HEK293 (cell line): ENCODE measurements at regions not wholly inside any gene's neighbourhood (a gene's known extent, or its start where the extent isn't known, plus 50 kb on each side); places are given as distances from the start of the nearest gene placed in this dataset.
A peak's percentile ranks its signal among the peaks of the same experiment; 100 is the strongest.

Source experiments
- CTCF ChIA-PET: fragments of 350-600 bp; formaldehyde crosslinking; extraction: SDS; loops from one replicate; lab custom pipeline; 2021; ENCODE audit warnings: antibody characterized with exemption; lab: Yijun Ruan, JAX
- POLR2A ChIA-PET: fragments of 300-600 bp; formaldehyde crosslinking; extraction: SDS; loops from one replicate; lab custom pipeline; 2020; ENCODE audit warnings: antibody characterized with exemption, inconsistent platforms; lab: Yijun Ruan, JAX
- H3K27ac ChIP-seq: fragments of 200-500 bp; sonication (Bioruptor generic); 2 replicates; pipeline ENCODE4 v1.5.1; 2014; ENCODE audit warnings: low read depth, low read length, control low read depth, inconsistent platforms; ENCODE audit errors: extremely low read depth
- H3K36me3 ChIP-seq, 2 experiments: fragments of 200-500 bp in 1 of 2; sonication (Bioruptor generic) in 1 of 2; 1 replicate in 1 of 2; 2 replicates in 1 of 2; pipeline ENCODE4 v1.5.1; 2014 to 2017; ENCODE audit warnings: inconsistent platforms in 2 of 2, low read length in 2 of 2; ENCODE audit not compliant: control insufficient read depth in 2 of 2, insufficient read depth in 1 of 2
- H3K4me1 ChIP-seq: fragments of 200-500 bp; sonication (Bioruptor generic); 2 replicates; pipeline ENCODE4 v1.5.1; 2014; ENCODE audit warnings: mild to moderate bottlenecking, low read length, inconsistent platforms; ENCODE audit not compliant: control insufficient read depth, insufficient read depth
- H3K4me3 ChIP-seq: 2 replicates; pipeline ENCODE4 v1.5.1; 2011; ENCODE audit warnings: low read depth, mild to moderate bottlenecking, control low read depth, low read length, moderate library complexity
- H3K9me3 ChIP-seq: fragments of 200-500 bp; sonication (Bioruptor generic); 2 replicates; pipeline ENCODE4 v1.5.1; 2014; ENCODE audit warnings: low read depth, low read length, inconsistent platforms; ENCODE audit not compliant: control insufficient read depth, insufficient read depth
- GLI2 ChIP-seq: fragments of 450-650 bp; formaldehyde crosslinking; IDR thresholded peaks from 2 replicates; pipeline ENCODE4; 2017; ENCODE audit warnings: missing biosample characterization, missing genetic modification characterization, low read depth, borderline replicate concordance
- SALL2 ChIP-seq: fragments of 450-650 bp; formaldehyde crosslinking; IDR thresholded peaks from 2 replicates; pipeline ENCODE4 v1.5.0; 2017; ENCODE audit warnings: missing biosample characterization, mild to moderate bottlenecking, missing genetic modification characterization, borderline replicate concordance
- ZFP37 ChIP-seq: fragments of 450-650 bp; formaldehyde crosslinking; IDR thresholded peaks from 2 replicates; pipeline ENCODE4 v1.5.1; 2016; ENCODE audit warnings: missing biosample characterization, missing genetic modification characterization
- ZNF211 ChIP-seq: fragments of 450-650 bp; formaldehyde crosslinking; IDR thresholded peaks from 2 replicates; pipeline ENCODE4 v1.5.1; 2016; ENCODE audit warnings: low read depth, missing biosample characterization, missing genetic modification characterization
- ZNF221 ChIP-seq: fragments of 450-650 bp; formaldehyde crosslinking; IDR thresholded peaks from 2 replicates; pipeline ENCODE4 v1.5.1; 2017; ENCODE audit warnings: missing biosample characterization, missing genetic modification characterization, borderline replicate concordance
- ZNF223 ChIP-seq: fragments of 450-650 bp; formaldehyde crosslinking; IDR thresholded peaks from 2 replicates; pipeline ENCODE4 v1.5.1; 2016; ENCODE audit warnings: missing biosample characterization, missing genetic modification characterization
- ZNF529 ChIP-seq: fragments of 450-650 bp; formaldehyde crosslinking; IDR thresholded peaks from 2 replicates; pipeline ENCODE4 v1.5.1; 2017; ENCODE audit warnings: missing genetic modification characterization, missing biosample characterization; ENCODE audit not compliant: insufficient replicate concordance
- ZNF560 ChIP-seq: fragments of 450-650 bp; formaldehyde crosslinking; IDR thresholded peaks from 2 replicates; pipeline ENCODE4 v1.5.1; 2017; ENCODE audit warnings: missing biosample characterization, missing genetic modification characterization, borderline replicate concordance
- ZNF629 ChIP-seq: fragments of 450-650 bp; formaldehyde crosslinking; IDR thresholded peaks from 2 replicates; pipeline ENCODE4 v1.5.1; 2017; ENCODE audit warnings: missing biosample characterization, missing genetic modification characterization
- ZNF654 ChIP-seq: fragments of 450-650 bp; formaldehyde crosslinking; IDR thresholded peaks from 2 replicates; pipeline ENCODE4 v1.5.1; 2016; ENCODE audit warnings: low read depth, missing biosample characterization, missing genetic modification characterization
- ZNF792 ChIP-seq: fragments of 450-650 bp; formaldehyde crosslinking; IDR thresholded peaks from 2 replicates; pipeline ENCODE4 v1.5.1; 2016; ENCODE audit warnings: missing biosample characterization, missing genetic modification characterization
- TF ChIP-seq, protein P1 (sequence below): fragments of 450-650 bp; formaldehyde crosslinking; IDR thresholded peaks from 2 replicates; pipeline ENCODE4 v1.5.1; 2016; ENCODE audit warnings: missing biosample characterization, missing genetic modification characterization
- TF ChIP-seq, protein P2 (sequence below): fragments of 450-650 bp; formaldehyde crosslinking; IDR thresholded peaks from 2 replicates; pipeline ENCODE4 v1.5.1; 2016; ENCODE audit warnings: missing biosample characterization, missing genetic modification characterization
- TF ChIP-seq, protein P3 (sequence below): fragments of 450-650 bp; formaldehyde crosslinking; IDR thresholded peaks from 2 replicates; pipeline ENCODE4 v1.5.1; 2016; ENCODE audit warnings: missing biosample characterization, missing genetic modification characterization, borderline replicate concordance
- TF ChIP-seq, protein P4 (sequence below): fragments of 450-650 bp; formaldehyde crosslinking; IDR thresholded peaks from 2 replicates; pipeline ENCODE4; 2016; ENCODE audit warnings: missing biosample characterization, missing genetic modification characterization
- TF ChIP-seq, protein P5 (sequence below): fragments of 450-650 bp; formaldehyde crosslinking; IDR thresholded peaks from 2 replicates; pipeline ENCODE4 v1.5.1; 2017; ENCODE audit warnings: missing biosample characterization, missing genetic modification characterization
- TF ChIP-seq, protein P6 (sequence below): fragments of 450-650 bp; formaldehyde crosslinking; IDR thresholded peaks from 2 replicates; pipeline ENCODE4 v1.5.1; 2016; ENCODE audit warnings: missing biosample characterization, missing genetic modification characterization

DNA sequence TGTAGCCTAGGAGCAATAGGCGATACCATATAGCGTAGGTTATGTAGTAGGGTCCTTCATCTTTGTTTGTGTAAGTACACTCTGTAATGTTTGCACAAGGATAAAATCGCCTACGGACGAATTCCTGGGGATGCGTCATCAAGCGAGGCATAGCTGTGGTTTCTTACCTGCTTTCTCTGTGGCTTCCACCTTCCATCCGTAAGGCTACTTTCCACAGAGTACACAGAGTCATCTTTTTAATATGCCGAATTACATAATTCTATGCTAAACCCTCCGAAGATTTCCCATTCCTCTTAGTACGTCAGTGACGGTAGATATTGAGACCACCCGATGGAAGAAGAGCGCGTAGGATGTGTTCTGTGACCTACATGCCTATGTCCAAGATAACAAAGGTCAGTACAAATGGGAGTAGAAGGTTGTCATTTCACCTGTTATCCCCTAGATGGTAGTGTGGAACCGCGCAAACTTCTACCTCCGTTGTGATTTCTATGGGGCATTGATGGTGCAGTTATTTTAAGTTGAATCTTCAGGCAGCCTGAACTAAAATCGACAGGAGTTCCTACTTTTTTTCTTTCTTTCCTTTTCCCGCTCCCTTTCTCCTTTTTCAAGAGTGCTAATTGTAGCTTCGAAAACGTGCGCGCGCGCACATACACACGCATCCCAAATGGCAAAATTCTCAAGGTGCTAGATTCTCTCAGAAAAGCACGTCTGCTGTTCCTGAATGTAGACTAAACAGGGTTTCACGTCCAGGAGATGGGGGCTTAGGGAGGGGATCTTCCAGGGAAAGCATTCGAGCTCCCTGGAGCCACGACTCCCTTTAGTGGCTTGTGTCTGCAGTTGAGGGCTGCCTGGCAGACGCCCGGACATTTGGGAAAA, 111.7 kb upstream of the MBL2 start (continued):
- peak; percentile 93 for TF ChIP-seq ZNF654 (tag by site-specific recombination)
- no peak for TF ChIP-seq ZNF792 (tag by site-specific recombination)
- TF ChIP-seq, protein P1, sequence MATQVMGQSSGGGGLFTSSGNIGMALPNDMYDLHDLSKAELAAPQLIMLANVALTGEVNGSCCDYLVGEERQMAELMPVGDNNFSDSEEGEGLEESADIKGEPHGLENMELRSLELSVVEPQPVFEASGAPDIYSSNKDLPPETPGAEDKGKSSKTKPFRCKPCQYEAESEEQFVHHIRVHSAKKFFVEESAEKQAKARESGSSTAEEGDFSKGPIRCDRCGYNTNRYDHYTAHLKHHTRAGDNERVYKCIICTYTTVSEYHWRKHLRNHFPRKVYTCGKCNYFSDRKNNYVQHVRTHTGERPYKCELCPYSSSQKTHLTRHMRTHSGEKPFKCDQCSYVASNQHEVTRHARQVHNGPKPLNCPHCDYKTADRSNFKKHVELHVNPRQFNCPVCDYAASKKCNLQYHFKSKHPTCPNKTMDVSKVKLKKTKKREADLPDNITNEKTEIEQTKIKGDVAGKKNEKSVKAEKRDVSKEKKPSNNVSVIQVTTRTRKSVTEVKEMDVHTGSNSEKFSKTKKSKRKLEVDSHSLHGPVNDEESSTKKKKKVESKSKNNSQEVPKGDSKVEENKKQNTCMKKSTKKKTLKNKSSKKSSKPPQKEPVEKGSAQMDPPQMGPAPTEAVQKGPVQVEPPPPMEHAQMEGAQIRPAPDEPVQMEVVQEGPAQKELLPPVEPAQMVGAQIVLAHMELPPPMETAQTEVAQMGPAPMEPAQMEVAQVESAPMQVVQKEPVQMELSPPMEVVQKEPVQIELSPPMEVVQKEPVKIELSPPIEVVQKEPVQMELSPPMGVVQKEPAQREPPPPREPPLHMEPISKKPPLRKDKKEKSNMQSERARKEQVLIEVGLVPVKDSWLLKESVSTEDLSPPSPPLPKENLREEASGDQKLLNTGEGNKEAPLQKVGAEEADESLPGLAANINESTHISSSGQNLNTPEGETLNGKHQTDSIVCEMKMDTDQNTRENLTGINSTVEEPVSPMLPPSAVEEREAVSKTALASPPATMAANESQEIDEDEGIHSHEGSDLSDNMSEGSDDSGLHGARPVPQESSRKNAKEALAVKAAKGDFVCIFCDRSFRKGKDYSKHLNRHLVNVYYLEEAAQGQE (tag by site-specific recombination), result no peak
- TF ChIP-seq, protein P2, sequence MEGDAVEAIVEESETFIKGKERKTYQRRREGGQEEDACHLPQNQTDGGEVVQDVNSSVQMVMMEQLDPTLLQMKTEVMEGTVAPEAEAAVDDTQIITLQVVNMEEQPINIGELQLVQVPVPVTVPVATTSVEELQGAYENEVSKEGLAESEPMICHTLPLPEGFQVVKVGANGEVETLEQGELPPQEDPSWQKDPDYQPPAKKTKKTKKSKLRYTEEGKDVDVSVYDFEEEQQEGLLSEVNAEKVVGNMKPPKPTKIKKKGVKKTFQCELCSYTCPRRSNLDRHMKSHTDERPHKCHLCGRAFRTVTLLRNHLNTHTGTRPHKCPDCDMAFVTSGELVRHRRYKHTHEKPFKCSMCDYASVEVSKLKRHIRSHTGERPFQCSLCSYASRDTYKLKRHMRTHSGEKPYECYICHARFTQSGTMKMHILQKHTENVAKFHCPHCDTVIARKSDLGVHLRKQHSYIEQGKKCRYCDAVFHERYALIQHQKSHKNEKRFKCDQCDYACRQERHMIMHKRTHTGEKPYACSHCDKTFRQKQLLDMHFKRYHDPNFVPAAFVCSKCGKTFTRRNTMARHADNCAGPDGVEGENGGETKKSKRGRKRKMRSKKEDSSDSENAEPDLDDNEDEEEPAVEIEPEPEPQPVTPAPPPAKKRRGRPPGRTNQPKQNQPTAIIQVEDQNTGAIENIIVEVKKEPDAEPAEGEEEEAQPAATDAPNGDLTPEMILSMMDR (tag by site-specific recombination), result peak; percentile 48; the same call in 1 of the 2 replicates
- TF ChIP-seq, protein P3, sequence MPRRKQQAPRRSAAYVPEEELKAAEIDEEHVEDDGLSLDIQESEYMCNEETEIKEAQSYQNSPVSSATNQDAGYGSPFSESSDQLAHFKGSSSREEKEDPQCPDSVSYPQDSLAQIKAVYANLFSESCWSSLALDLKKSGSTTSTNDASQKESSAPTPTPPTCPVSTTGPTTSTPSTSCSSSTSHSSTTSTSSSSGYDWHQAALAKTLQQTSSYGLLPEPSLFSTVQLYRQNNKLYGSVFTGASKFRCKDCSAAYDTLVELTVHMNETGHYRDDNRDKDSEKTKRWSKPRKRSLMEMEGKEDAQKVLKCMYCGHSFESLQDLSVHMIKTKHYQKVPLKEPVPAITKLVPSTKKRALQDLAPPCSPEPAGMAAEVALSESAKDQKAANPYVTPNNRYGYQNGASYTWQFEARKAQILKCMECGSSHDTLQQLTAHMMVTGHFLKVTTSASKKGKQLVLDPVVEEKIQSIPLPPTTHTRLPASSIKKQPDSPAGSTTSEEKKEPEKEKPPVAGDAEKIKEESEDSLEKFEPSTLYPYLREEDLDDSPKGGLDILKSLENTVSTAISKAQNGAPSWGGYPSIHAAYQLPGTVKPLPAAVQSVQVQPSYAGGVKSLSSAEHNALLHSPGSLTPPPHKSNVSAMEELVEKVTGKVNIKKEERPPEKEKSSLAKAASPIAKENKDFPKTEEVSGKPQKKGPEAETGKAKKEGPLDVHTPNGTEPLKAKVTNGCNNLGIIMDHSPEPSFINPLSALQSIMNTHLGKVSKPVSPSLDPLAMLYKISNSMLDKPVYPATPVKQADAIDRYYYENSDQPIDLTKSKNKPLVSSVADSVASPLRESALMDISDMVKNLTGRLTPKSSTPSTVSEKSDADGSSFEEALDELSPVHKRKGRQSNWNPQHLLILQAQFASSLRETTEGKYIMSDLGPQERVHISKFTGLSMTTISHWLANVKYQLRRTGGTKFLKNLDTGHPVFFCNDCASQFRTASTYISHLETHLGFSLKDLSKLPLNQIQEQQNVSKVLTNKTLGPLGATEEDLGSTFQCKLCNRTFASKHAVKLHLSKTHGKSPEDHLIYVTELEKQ (tag by site-specific recombination), result no peak
- no peak for TF ChIP-seq ZNF560
- TF ChIP-seq, all 188 proteins: peak for 9

DNA sequence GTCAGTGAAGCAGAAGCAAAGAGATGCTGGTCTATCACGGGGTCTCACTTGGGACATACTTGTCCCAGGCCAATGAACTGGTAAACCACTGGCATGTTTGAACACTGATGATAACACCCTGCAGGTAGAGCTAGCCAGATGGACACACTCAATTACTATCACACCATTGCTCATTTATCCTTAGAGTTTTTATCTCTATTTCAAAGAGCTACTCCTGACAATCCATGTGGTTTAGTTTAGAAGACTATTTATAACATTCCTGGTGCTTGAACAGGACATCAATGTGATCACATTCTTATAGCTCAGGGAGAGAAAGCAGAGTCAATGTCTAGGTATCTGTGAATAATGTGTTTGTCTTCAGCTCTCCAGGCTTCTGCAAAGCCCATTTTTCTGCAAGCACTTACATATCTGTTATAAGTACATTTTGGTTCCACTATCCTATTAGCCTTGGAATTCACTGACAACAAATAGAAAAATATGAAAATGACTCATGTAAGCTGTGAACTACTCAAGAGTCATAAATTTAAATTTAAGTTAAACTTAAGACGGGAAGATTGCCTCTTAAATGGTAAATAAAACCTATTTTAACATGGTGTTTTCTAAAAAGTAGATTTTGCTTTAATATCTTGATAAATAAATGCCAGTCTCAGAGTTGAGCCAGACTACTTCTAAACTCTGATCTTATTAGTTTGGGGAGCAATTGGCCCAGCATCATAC, 106.7 kb upstream of the MBL2 start:
- no peaks in the 10 kb centered on the region for H3K36me3 ChIP-seq
- H3K27ac ChIP-seq, result no peak overlapping the region
- no peak overlapping the region for H3K4me3 ChIP-seq
- no peak for TF ChIP-seq ZNF223
- no peak for TF ChIP-seq GLI2 (tag by site-specific recombination)
- no peak for TF ChIP-seq ZNF211 (tag by site-specific recombination)
- TF ChIP-seq, protein P4, sequence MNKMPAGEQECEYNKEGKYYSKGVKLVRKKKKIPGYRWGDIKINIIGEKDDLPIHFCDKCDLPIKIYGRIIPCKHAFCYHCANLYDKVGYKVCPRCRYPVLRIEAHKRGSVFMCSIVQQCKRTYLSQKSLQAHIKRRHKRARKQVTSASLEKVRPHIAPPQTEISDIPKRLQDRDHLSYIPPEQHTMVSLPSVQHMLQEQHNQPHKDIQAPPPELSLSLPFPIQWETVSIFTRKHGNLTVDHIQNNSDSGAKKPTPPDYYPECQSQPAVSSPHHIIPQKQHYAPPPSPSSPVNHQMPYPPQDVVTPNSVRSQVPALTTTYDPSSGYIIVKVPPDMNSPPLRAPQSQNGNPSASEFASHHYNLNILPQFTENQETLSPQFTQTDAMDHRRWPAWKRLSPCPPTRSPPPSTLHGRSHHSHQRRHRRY (tag by site-specific recombination), result no peak
- no peak for TF ChIP-seq ZNF629
- TF ChIP-seq, protein P5, sequence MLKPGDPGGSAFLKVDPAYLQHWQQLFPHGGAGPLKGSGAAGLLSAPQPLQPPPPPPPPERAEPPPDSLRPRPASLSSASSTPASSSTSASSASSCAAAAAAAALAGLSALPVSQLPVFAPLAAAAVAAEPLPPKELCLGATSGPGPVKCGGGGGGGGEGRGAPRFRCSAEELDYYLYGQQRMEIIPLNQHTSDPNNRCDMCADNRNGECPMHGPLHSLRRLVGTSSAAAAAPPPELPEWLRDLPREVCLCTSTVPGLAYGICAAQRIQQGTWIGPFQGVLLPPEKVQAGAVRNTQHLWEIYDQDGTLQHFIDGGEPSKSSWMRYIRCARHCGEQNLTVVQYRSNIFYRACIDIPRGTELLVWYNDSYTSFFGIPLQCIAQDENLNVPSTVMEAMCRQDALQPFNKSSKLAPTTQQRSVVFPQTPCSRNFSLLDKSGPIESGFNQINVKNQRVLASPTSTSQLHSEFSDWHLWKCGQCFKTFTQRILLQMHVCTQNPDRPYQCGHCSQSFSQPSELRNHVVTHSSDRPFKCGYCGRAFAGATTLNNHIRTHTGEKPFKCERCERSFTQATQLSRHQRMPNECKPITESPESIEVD (tag by site-specific recombination), result no peak
- TF ChIP-seq SALL2 (tag by site-specific recombination), result no peak
- no peak for TF ChIP-seq ZNF529 (tag by site-specific recombination)
- TF ChIP-seq, protein P6, sequence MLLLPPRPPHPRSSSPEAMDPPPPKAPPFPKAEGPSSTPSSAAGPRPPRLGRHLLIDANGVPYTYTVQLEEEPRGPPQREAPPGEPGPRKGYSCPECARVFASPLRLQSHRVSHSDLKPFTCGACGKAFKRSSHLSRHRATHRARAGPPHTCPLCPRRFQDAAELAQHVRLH (tag by site-specific recombination), result no peak
- no peak for TF ChIP-seq ZFP37 (tag by site-specific recombination)
- no peak for TF ChIP-seq ZNF221 (tag by site-specific recombination)
- H3K9me3 ChIP-seq, result no peaks in the 10 kb centered on the region
- H3K4me1 ChIP-seq, result no peaks in the 10 kb centered on the region
- POLR2A ChIA-PET, result no interaction called here
- CTCF ChIA-PET, result interaction anchor here (0.7 to 0.8 kb wide), 2 partner anchors 61 to 305 kb away, joined by 3 read pairs; no protein-coding TSS in a partner anchor
